HepG2 (cell line): ENCODE measurements at regions not wholly inside any gene's neighbourhood (a gene's known extent, or its start where the extent isn't known, plus 50 kb on each side); places are given as distances from the start of the nearest gene placed in this dataset.

Experiments used
- AGO1 ChIP-seq: fragments of 200-400 bp; formaldehyde crosslinking; IDR thresholded peaks from 2 replicates; pipeline ENCODE4 v1.6.1; 2017; ENCODE audit warnings: mild to moderate bottlenecking, low read depth, low read length, moderate library complexity; ENCODE audit not compliant: poor library complexity, severe bottlenecking
- ASH2L ChIP-seq: fragments of 300-600, 200-600 bp; sonication (generic); IDR thresholded peaks from 2 replicates; pipeline ENCODE4 v1.7.0; 2017; ENCODE audit warnings: low read depth, mild to moderate bottlenecking, moderate library complexity, mixed read lengths, low read length; ENCODE audit not compliant: insufficient read length
- ELF1 ChIP-seq: sonication (generic); formaldehyde crosslinking; IDR thresholded peaks from 2 replicates; pipeline ENCODE4 v1.4.0; 2020; ENCODE audit warnings: missing genetic modification reagents
- EZH2 ChIP-seq: conservative IDR thresholded peaks from 2 replicates; pipeline ENCODE4 v1.6.1; 2012; ENCODE audit warnings: mild to moderate bottlenecking, low read depth, low read length, moderate library complexity
- KLF6 ChIP-seq: IDR thresholded peaks from 2 replicates; pipeline ENCODE4 v1.8.0; 2016; ENCODE audit warnings: missing biosample characterization, missing genetic modification reagents
- POLR2A ChIP-seq, 2 experiments: IDR thresholded peaks; 2 replicates each; pipeline ENCODE4 v1.6.1; 2011; ENCODE audit warnings: low read depth in 2 of 2, low read length in 2 of 2, mild to moderate bottlenecking in 1 of 2, moderate library complexity in 1 of 2; ENCODE audit not compliant: insufficient read depth in 1 of 2
- SNAI1 ChIP-seq: sonication (generic); formaldehyde crosslinking; IDR thresholded peaks from 2 replicates; pipeline ENCODE4 v1.5.0; 2020; ENCODE audit warnings: mild to moderate bottlenecking, missing genetic modification reagents, borderline replicate concordance
- TF ChIP-seq, protein P1 (sequence below): sonication (generic); formaldehyde crosslinking; IDR thresholded peaks from 2 replicates; pipeline ENCODE4 v1.9.0; 2021; ENCODE audit warnings: missing genetic modification reagents, borderline replicate concordance
- TF ChIP-seq, protein P2 (sequence below): sonication (generic); formaldehyde crosslinking; IDR thresholded peaks from 2 replicates; pipeline ENCODE4 v1.4.0; 2020; ENCODE audit warnings: missing genetic modification reagents
- TF ChIP-seq, protein P3 (sequence below): sonication (generic); formaldehyde crosslinking; IDR thresholded peaks from 2 replicates; pipeline ENCODE4 v1.5.0; 2020; ENCODE audit warnings: mild to moderate bottlenecking, missing genetic modification reagents, moderate library complexity
- TF ChIP-seq, protein P4 (sequence below), 2 experiments: IDR thresholded peaks; 2 replicates each; pipeline ENCODE4 v1.6.1; 2011 to 2012; ENCODE audit warnings: low read length in 2 of 2, borderline replicate concordance in 1 of 2, low read depth in 1 of 2, mild to moderate bottlenecking in 1 of 2, moderate library complexity in 1 of 2

DNA sequence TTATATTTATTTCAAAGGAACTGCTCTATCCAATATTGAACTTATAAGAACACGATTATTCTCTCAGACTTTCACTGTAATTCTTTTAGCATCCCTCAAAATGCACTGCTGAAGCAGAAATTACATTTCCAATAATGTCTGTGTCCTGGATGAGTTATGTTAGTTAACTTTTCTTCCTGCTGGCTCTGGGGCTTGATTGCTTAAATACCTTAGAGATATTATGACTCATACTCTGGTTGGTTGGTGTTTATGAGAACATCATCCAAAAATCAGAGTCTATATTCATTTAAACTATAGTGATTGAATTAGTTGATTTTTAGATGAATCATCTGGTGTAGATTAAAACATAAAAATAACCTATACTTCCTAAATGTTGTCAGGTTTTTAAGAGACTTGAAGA, 246.3 kb upstream of the VWC2 start:
- TF ChIP-seq AGO1: no peak
- TF ChIP-seq, protein P1, sequence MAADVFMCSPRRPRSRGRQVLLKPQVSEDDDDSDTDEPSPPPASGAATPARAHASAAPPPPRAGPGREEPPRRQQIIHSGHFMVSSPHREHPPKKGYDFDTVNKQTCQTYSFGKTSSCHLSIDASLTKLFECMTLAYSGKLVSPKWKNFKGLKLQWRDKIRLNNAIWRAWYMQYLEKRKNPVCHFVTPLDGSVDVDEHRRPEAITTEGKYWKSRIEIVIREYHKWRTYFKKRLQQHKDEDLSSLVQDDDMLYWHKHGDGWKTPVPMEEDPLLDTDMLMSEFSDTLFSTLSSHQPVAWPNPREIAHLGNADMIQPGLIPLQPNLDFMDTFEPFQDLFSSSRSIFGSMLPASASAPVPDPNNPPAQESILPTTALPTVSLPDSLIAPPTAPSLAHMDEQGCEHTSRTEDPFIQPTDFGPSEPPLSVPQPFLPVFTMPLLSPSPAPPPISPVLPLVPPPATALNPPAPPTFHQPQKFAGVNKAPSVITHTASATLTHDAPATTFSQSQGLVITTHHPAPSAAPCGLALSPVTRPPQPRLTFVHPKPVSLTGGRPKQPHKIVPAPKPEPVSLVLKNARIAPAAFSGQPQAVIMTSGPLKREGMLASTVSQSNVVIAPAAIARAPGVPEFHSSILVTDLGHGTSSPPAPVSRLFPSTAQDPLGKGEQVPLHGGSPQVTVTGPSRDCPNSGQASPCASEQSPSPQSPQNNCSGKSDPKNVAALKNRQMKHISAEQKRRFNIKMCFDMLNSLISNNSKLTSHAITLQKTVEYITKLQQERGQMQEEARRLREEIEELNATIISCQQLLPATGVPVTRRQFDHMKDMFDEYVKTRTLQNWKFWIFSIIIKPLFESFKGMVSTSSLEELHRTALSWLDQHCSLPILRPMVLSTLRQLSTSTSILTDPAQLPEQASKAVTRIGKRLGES (CRISPR knock-in tag): no peak
- TF ChIP-seq, protein P2, sequence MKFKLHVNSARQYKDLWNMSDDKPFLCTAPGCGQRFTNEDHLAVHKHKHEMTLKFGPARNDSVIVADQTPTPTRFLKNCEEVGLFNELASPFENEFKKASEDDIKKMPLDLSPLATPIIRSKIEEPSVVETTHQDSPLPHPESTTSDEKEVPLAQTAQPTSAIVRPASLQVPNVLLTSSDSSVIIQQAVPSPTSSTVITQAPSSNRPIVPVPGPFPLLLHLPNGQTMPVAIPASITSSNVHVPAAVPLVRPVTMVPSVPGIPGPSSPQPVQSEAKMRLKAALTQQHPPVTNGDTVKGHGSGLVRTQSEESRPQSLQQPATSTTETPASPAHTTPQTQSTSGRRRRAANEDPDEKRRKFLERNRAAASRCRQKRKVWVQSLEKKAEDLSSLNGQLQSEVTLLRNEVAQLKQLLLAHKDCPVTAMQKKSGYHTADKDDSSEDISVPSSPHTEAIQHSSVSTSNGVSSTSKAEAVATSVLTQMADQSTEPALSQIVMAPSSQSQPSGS (CRISPR knock-in tag): no peak
- no peak for TF ChIP-seq EZH2
- no peak for TF ChIP-seq KLF6 (CRISPR knock-in tag)
- TF ChIP-seq ASH2L: no peak
- no peak for TF ChIP-seq POLR2A (IDR thresholded peaks at IDR 0.05; ENCODE audit: insufficient read depth in 1 of 2, low read depth in 2 of 2, low read length in 2 of 2)
- TF ChIP-seq SNAI1 (CRISPR knock-in tag): no peak
- TF ChIP-seq, protein P3, sequence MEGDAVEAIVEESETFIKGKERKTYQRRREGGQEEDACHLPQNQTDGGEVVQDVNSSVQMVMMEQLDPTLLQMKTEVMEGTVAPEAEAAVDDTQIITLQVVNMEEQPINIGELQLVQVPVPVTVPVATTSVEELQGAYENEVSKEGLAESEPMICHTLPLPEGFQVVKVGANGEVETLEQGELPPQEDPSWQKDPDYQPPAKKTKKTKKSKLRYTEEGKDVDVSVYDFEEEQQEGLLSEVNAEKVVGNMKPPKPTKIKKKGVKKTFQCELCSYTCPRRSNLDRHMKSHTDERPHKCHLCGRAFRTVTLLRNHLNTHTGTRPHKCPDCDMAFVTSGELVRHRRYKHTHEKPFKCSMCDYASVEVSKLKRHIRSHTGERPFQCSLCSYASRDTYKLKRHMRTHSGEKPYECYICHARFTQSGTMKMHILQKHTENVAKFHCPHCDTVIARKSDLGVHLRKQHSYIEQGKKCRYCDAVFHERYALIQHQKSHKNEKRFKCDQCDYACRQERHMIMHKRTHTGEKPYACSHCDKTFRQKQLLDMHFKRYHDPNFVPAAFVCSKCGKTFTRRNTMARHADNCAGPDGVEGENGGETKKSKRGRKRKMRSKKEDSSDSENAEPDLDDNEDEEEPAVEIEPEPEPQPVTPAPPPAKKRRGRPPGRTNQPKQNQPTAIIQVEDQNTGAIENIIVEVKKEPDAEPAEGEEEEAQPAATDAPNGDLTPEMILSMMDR: no peak
- no peak for TF ChIP-seq ELF1
- TF ChIP-seq, protein P4, sequence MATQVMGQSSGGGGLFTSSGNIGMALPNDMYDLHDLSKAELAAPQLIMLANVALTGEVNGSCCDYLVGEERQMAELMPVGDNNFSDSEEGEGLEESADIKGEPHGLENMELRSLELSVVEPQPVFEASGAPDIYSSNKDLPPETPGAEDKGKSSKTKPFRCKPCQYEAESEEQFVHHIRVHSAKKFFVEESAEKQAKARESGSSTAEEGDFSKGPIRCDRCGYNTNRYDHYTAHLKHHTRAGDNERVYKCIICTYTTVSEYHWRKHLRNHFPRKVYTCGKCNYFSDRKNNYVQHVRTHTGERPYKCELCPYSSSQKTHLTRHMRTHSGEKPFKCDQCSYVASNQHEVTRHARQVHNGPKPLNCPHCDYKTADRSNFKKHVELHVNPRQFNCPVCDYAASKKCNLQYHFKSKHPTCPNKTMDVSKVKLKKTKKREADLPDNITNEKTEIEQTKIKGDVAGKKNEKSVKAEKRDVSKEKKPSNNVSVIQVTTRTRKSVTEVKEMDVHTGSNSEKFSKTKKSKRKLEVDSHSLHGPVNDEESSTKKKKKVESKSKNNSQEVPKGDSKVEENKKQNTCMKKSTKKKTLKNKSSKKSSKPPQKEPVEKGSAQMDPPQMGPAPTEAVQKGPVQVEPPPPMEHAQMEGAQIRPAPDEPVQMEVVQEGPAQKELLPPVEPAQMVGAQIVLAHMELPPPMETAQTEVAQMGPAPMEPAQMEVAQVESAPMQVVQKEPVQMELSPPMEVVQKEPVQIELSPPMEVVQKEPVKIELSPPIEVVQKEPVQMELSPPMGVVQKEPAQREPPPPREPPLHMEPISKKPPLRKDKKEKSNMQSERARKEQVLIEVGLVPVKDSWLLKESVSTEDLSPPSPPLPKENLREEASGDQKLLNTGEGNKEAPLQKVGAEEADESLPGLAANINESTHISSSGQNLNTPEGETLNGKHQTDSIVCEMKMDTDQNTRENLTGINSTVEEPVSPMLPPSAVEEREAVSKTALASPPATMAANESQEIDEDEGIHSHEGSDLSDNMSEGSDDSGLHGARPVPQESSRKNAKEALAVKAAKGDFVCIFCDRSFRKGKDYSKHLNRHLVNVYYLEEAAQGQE (IDR thresholded peaks at IDR 0.05; ENCODE audit: borderline replicate concordance in 1 of 2, low read depth in 1 of 2, low read length in 2 of 2): no peak
